ENCODE measurements at regions not wholly inside any gene's neighbourhood (a gene's known extent, or its start where the extent isn't known, plus 50 kb on each side); places are given as distances from the start of the nearest gene placed in this dataset.

DNA sequence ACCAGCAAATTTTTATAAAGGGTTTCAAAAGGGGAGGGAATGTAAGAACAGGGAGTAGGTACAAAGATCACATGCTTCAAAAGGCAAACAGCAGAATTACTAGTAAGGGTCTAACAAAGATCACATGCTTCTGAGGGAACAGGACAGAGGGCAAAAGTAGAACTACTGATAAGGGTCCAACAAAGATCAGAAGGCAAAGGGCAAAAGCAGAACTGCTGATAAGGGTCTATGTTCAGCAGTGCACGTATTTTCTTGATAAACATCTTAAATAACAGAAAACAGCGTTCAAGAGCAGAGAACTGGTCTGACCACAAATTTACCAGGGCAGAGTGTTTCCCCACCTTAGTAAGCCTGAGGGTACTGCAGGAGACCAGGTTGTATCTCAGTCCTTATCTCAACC is 469.5 kb upstream of the PIK3R1 start:
- no peak for TF ChIP-seq RB1 (IDR thresholded peaks at IDR 0.05; ENCODE audit: borderline replicate concordance)
- TF ChIP-seq RCOR1 (conservative IDR thresholded peaks at IDR 0.05; ENCODE audit: low read depth, low read length), result no peak
- no peak for TF ChIP-seq ETV6 (conservative IDR thresholded peaks at IDR 0.05 in 1 of 2, IDR thresholded peaks at IDR 0.05 in 1 of 2; ENCODE audit: borderline replicate concordance in 1 of 2, low read depth in 1 of 2)
- TF ChIP-seq CEBPB (IDR thresholded peaks at IDR 0.05; ENCODE audit: borderline replicate concordance in 1 of 2, low read depth in 2 of 2, low read length in 2 of 2), result no peak
- no peak for TF ChIP-seq KAT2A (conservative IDR thresholded peaks at IDR 0.05; ENCODE audit: control insufficient read depth, low read depth, low read length)
- no peak for TF ChIP-seq EZH2 (IDR thresholded peaks at IDR 0.05; ENCODE audit: borderline replicate concordance, control insufficient read depth, low read depth, low read length)
- TF ChIP-seq, protein P1, sequence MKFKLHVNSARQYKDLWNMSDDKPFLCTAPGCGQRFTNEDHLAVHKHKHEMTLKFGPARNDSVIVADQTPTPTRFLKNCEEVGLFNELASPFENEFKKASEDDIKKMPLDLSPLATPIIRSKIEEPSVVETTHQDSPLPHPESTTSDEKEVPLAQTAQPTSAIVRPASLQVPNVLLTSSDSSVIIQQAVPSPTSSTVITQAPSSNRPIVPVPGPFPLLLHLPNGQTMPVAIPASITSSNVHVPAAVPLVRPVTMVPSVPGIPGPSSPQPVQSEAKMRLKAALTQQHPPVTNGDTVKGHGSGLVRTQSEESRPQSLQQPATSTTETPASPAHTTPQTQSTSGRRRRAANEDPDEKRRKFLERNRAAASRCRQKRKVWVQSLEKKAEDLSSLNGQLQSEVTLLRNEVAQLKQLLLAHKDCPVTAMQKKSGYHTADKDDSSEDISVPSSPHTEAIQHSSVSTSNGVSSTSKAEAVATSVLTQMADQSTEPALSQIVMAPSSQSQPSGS (IDR thresholded peaks at IDR 0.05; ENCODE audit: low read length), result no peak
- TF ChIP-seq RAD51 (IDR thresholded peaks at IDR 0.05), result no peak
- TF ChIP-seq, protein P2, sequence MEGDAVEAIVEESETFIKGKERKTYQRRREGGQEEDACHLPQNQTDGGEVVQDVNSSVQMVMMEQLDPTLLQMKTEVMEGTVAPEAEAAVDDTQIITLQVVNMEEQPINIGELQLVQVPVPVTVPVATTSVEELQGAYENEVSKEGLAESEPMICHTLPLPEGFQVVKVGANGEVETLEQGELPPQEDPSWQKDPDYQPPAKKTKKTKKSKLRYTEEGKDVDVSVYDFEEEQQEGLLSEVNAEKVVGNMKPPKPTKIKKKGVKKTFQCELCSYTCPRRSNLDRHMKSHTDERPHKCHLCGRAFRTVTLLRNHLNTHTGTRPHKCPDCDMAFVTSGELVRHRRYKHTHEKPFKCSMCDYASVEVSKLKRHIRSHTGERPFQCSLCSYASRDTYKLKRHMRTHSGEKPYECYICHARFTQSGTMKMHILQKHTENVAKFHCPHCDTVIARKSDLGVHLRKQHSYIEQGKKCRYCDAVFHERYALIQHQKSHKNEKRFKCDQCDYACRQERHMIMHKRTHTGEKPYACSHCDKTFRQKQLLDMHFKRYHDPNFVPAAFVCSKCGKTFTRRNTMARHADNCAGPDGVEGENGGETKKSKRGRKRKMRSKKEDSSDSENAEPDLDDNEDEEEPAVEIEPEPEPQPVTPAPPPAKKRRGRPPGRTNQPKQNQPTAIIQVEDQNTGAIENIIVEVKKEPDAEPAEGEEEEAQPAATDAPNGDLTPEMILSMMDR (IDR thresholded peaks at IDR 0.05 in 2 of 3, conservative IDR thresholded peaks at IDR 0.05 in 1 of 3; ENCODE audit: control insufficient read depth in 2 of 3, extremely low read depth in 1 of 3, insufficient read depth in 1 of 3, low read depth in 3 of 3, low read length in 3 of 3), result no peak
